ENCODE measurements at regions not wholly inside any gene's neighbourhood (a gene's known extent, or its start where the extent isn't known, plus 50 kb on each side); places are given as distances from the start of the nearest gene placed in this dataset.

DNA sequence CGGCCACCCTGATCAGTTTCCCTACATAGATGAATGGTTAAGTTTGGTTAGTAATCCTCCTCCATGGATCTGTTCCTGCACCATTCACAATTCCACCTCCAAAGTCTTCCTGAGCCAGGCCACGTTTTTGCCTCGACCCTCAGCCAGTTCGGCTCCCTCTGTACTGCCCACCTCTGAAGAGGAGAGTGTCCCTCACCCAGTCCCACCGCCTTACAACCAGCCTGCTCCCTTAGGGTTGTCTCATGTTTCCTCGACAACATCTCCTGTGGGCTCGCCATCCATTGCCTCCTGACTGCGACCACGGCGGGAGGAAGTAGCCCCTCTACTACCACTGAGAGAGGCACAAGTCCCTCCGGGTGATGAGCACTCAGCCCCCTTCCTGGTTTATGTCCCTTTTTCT lies 338.0 kb upstream of the CNTNAP5 start:
- Mint-ChIP-seq H3K27ac (ENCODE audit: unreplicated experiment) (no peak overlapping the region), H3K27me3 (ENCODE audit: low read depth, unreplicated experiment) (peaks cover 6% of the 10 kb centered on the region), H3K4me3 (ENCODE audit: unreplicated experiment) (no peak overlapping the region), H3K4me1 (ENCODE audit: low read depth, unreplicated experiment) (peaks cover under 1% of the 10 kb centered on the region), H3K9me3 (ENCODE audit: unreplicated experiment) (peaks cover 23% of the 10 kb centered on the region), H3K36me3 (ENCODE audit: low read depth, unreplicated experiment) (peaks cover 1% of the 10 kb centered on the region)
- no peak overlapping the region for H3K4me2 ChIP-seq (ENCODE audit: low read length)
- no peaks in the 10 kb centered on the region for H3K79me2 ChIP-seq (ENCODE audit: insufficient read depth, low read length)
- H3K27me3 ChIP-seq (ENCODE audit: insufficient read depth, low read length) = no peaks in the 10 kb centered on the region
- DNase-seq (ENCODE audit: low read depth) (no peak), FAIRE-seq (no peak)
- no peaks in the 10 kb centered on the region for H3K4me1 ChIP-seq (ENCODE audit: insufficient read depth, low read length)
- no peak overlapping the region for H3K27ac ChIP-seq (ENCODE audit: low read depth, low read length)
- no peak overlapping the region for H3K4me3 ChIP-seq (ENCODE audit: insufficient read depth, low read depth, low read length)
- no peak overlapping the region for H2AFZ ChIP-seq (ENCODE audit: low read depth, low read length)
- TF ChIP-seq, protein P1, sequence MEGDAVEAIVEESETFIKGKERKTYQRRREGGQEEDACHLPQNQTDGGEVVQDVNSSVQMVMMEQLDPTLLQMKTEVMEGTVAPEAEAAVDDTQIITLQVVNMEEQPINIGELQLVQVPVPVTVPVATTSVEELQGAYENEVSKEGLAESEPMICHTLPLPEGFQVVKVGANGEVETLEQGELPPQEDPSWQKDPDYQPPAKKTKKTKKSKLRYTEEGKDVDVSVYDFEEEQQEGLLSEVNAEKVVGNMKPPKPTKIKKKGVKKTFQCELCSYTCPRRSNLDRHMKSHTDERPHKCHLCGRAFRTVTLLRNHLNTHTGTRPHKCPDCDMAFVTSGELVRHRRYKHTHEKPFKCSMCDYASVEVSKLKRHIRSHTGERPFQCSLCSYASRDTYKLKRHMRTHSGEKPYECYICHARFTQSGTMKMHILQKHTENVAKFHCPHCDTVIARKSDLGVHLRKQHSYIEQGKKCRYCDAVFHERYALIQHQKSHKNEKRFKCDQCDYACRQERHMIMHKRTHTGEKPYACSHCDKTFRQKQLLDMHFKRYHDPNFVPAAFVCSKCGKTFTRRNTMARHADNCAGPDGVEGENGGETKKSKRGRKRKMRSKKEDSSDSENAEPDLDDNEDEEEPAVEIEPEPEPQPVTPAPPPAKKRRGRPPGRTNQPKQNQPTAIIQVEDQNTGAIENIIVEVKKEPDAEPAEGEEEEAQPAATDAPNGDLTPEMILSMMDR (IDR thresholded peaks at IDR 0.05; ENCODE audit: insufficient read depth, low read depth, low read length) = no peak
- no peak for TF ChIP-seq EZH2 (IDR thresholded peaks at IDR 0.05; ENCODE audit: insufficient read depth, low read length)
- H3K36me3 ChIP-seq (ENCODE audit: insufficient read depth, low read length) = no peaks in the 10 kb centered on the region
- H4K20me1 ChIP-seq (ENCODE audit: insufficient read depth, low read length) = no peaks in the 10 kb centered on the region
- H3K9ac ChIP-seq (ENCODE audit: low read length) = no peak overlapping the region
- H3K9me3 ChIP-seq (ENCODE audit: insufficient read depth, low read depth, low read length) = peaks cover 4% of the 10 kb centered on the region

DNA sequence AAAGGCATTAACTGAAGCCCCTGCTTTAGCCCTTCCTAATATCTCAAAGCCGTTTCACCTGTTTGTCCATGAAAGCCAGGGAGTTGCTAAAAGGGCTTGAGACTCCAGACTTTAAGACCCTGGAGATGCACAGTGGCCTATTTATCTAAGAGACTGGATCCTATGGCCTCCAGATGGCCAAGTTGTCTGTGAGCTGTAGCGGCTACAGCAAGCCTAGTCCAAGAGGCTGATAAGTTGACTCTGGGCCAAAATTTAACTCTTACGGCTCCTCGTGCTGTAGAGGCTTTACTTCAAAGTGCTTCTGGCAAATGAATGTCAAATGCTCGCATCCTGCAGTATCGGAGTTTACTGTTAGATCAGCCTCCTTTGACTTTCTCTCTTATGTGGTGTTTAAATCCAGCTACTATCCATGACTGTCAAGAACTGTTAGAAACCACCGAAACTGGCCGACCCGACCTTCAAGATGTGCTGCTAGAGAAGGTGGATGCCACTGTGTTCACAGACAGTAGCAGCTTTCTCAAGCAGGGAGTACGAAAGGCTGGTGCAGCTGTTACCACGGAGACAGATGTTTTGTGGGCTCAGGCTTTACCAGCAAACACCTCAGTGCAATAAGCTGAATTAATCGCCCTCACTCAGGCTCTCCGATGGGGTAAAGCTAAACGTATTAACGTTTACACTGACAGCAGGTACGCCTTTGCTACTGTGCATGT lies 336.7 kb upstream of the CNTNAP5 start:
- Mint-ChIP-seq H3K27ac (ENCODE audit: unreplicated experiment) (no peak overlapping the region), H3K27me3 (ENCODE audit: low read depth, unreplicated experiment) (no peaks in the 10 kb centered on the region), H3K4me1 (ENCODE audit: low read depth, unreplicated experiment) (peaks cover 2% of the 10 kb centered on the region), H3K9me3 (ENCODE audit: unreplicated experiment) (peaks cover 17% of the 10 kb centered on the region), H3K4me3 (ENCODE audit: unreplicated experiment) (no peak overlapping the region), H3K36me3 (ENCODE audit: low read depth, unreplicated experiment) (peaks cover 1% of the 10 kb centered on the region)
- no peak overlapping the region for H3K27ac ChIP-seq (ENCODE audit: low read depth, low read length)
- no peak overlapping the region for H3K4me2 ChIP-seq (ENCODE audit: low read length)
- no peak for DNase-seq (ENCODE audit: low read depth)
- no peaks in the 10 kb centered on the region for H3K36me3 ChIP-seq (ENCODE audit: insufficient read depth, low read length)
- no peaks in the 10 kb centered on the region for H3K79me2 ChIP-seq (ENCODE audit: insufficient read depth, low read length)
- TF ChIP-seq, protein P1 (IDR thresholded peaks at IDR 0.05; ENCODE audit: insufficient read depth, low read depth, low read length) = no peak
- TF ChIP-seq EZH2 (IDR thresholded peaks at IDR 0.05; ENCODE audit: insufficient read depth, low read length) = no peak
- no peak overlapping the region for H3K9ac ChIP-seq (ENCODE audit: low read length)
- H2AFZ ChIP-seq (ENCODE audit: low read depth, low read length) = no peak overlapping the region
- H4K20me1 ChIP-seq (ENCODE audit: insufficient read depth, low read length) = no peaks in the 10 kb centered on the region
- FAIRE-seq = no peak
- H3K9me3 ChIP-seq (ENCODE audit: insufficient read depth, low read depth, low read length) = peaks cover 4% of the 10 kb centered on the region
- no peak overlapping the region for H3K4me3 ChIP-seq (ENCODE audit: insufficient read depth, low read depth, low read length)
- H3K4me1 ChIP-seq (ENCODE audit: insufficient read depth, low read length) = no peaks in the 10 kb centered on the region
- H3K27me3 ChIP-seq (ENCODE audit: insufficient read depth, low read length) = no peaks in the 10 kb centered on the region

GRCh38 chr2:123692121-123692520 lies 333.0 kb upstream of the CNTNAP5 start:
- H3K9me3 Mint-ChIP-seq (ENCODE audit: unreplicated experiment) = peaks cover 7% of the 10 kb centered on the region
- Histone ChIP-seq H3K4me3 (ENCODE audit: insufficient read depth, low read depth, low read length) (no peak overlapping the region), H3K27ac (ENCODE audit: low read depth, low read length) (no peak overlapping the region), H2AFZ (ENCODE audit: low read depth, low read length) (no peak overlapping the region), H3K4me1 (ENCODE audit: insufficient read depth, low read length) (no peaks in the 10 kb centered on the region), H3K79me2 (ENCODE audit: insufficient read depth, low read length) (no peaks in the 10 kb centered on the region), H4K20me1 (ENCODE audit: insufficient read depth, low read length) (no peaks in the 10 kb centered on the region), H3K27me3 (ENCODE audit: insufficient read depth, low read length) (no peaks in the 10 kb centered on the region), H3K36me3 (ENCODE audit: insufficient read depth, low read length) (no peaks in the 10 kb centered on the region), H3K4me2 (ENCODE audit: low read length) (no peak overlapping the region), H3K9ac (ENCODE audit: low read length) (no peak overlapping the region), H3K9me3 (ENCODE audit: insufficient read depth, low read depth, low read length) (peaks cover 8% of the 10 kb centered on the region)
- no peak for FAIRE-seq
- H3K4me1 Mint-ChIP-seq (ENCODE audit: low read depth, unreplicated experiment) = peaks cover 2% of the 10 kb centered on the region
- TF ChIP-seq, protein P1 (IDR thresholded peaks at IDR 0.05; ENCODE audit: insufficient read depth, low read depth, low read length) = no peak
- no peak for TF ChIP-seq EZH2 (IDR thresholded peaks at IDR 0.05; ENCODE audit: insufficient read depth, low read length)
- H3K27ac Mint-ChIP-seq (ENCODE audit: unreplicated experiment) = no peak overlapping the region
- H3K4me3 Mint-ChIP-seq (ENCODE audit: unreplicated experiment) = no peak overlapping the region
- H3K27me3 Mint-ChIP-seq (ENCODE audit: low read depth, unreplicated experiment) = no peaks in the 10 kb centered on the region
- no peak for DNase-seq (ENCODE audit: low read depth)
- no peaks in the 10 kb centered on the region for H3K36me3 Mint-ChIP-seq (ENCODE audit: low read depth, unreplicated experiment)
